ENCODE measurements at regions not wholly inside any gene's neighbourhood (a gene's known extent, or its start where the extent isn't known, plus 50 kb on each side); places are given as distances from the start of the nearest gene placed in this dataset.

DNA sequence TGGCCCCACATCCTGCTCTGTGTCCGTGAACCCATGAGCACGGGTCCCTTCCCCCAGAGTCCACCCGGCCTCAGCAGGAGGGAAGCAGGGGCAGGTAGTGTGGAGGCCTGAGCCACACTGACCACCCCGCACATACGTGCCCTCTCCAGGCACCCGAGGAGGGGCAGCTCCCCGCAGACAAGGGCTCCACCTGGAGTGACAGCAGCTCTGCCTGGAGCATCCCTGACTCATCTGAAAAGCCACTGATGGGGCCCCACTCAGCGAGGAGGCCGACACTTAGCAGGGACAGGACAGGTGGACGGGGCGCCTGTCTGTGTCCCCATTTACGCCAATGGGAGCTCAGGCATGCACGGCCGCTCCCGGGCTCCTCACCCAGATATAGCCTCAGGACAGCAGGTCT lies 237.6 kb upstream of the SFSWAP start:
- no peak for TF ChIP-seq POLR2AphosphoS5 (IDR thresholded peaks at IDR 0.05; ENCODE audit: low read depth, low read length)
- TF ChIP-seq POLR2A (IDR thresholded peaks at IDR 0.05; ENCODE audit: low read depth, low read length) = no peak

Data from GM12891 (cell line).